Ishikawa (cell line): ENCODE measurements at regions not wholly inside any gene's neighbourhood (a gene's known extent, or its start where the extent isn't known, plus 50 kb on each side); places are given as distances from the start of the nearest gene placed in this dataset.

Source experiments
- CEBPB ChIP-seq: IDR thresholded peaks from 2 replicates; pipeline ENCODE4 v1.6.1; 2012
- EP300 ChIP-seq: IDR thresholded peaks from 2 replicates; pipeline ENCODE4 v1.6.1; 2012; ENCODE audit warnings: borderline replicate concordance
- FOXM1 ChIP-seq: IDR thresholded peaks from 2 replicates; pipeline ENCODE4 v1.6.1; 2012; ENCODE audit warnings: low read depth, borderline replicate concordance
- MAX ChIP-seq: IDR thresholded peaks from 2 replicates; pipeline ENCODE4 v1.6.1; 2012
- REST ChIP-seq: IDR thresholded peaks from 2 replicates; pipeline ENCODE4 v1.6.1; 2012; ENCODE audit warnings: low read depth, mild to moderate bottlenecking
- TAF1 ChIP-seq: IDR thresholded peaks from 2 replicates; pipeline ENCODE4 v1.6.1; 2012; ENCODE audit warnings: low read depth, mild to moderate bottlenecking
- YY1 ChIP-seq: IDR thresholded peaks from 2 replicates; pipeline ENCODE4 v1.6.1; 2012; ENCODE audit warnings: low read depth

- TF ChIP-seq EP300, result no peak
- no peak for TF ChIP-seq CEBPB
- no peak for TF ChIP-seq TAF1
- no peak for TF ChIP-seq MAX
- no peak for TF ChIP-seq FOXM1
- TF ChIP-seq REST, result no peak
- TF ChIP-seq YY1, result no peak
Observed at GRCh38 chr6:20020526-20020925, 183.4 kb downstream of the ID4 start.
